ENCODE measurements at regions not wholly inside any gene's neighbourhood (a gene's known extent, or its start where the extent isn't known, plus 50 kb on each side); places are given as distances from the start of the nearest gene placed in this dataset.

GRCh38 chr2:75411574-75411973 lies 149.2 kb downstream of the EVA1A start:
- Histone ChIP-seq H3K9me3 (no peaks in the 10 kb centered on the region), H3K4me1 (ENCODE audit: control insufficient read depth in 1 of 2, insufficient read depth in 1 of 2, low read depth in 1 of 2, low read length in 1 of 2) (no peaks in the 10 kb centered on the region), H3K4me3 (ENCODE audit: low read depth in 1 of 2, low read length in 1 of 2) (no peak overlapping the region), H3K27me3 (peaks cover 7% of the 10 kb centered on the region), H3K36me3 (no peaks in the 10 kb centered on the region), H3K27ac (no peak overlapping the region)
- TF ChIP-seq, protein P1, sequence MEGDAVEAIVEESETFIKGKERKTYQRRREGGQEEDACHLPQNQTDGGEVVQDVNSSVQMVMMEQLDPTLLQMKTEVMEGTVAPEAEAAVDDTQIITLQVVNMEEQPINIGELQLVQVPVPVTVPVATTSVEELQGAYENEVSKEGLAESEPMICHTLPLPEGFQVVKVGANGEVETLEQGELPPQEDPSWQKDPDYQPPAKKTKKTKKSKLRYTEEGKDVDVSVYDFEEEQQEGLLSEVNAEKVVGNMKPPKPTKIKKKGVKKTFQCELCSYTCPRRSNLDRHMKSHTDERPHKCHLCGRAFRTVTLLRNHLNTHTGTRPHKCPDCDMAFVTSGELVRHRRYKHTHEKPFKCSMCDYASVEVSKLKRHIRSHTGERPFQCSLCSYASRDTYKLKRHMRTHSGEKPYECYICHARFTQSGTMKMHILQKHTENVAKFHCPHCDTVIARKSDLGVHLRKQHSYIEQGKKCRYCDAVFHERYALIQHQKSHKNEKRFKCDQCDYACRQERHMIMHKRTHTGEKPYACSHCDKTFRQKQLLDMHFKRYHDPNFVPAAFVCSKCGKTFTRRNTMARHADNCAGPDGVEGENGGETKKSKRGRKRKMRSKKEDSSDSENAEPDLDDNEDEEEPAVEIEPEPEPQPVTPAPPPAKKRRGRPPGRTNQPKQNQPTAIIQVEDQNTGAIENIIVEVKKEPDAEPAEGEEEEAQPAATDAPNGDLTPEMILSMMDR (IDR thresholded peaks at IDR 0.05): no peak

- no peaks in the 10 kb centered on the region for H3K9me3 ChIP-seq
- H3K4me1 ChIP-seq (ENCODE audit: control insufficient read depth in 1 of 2, insufficient read depth in 1 of 2, low read depth in 1 of 2, low read length in 1 of 2): no peaks in the 10 kb centered on the region
- no peak overlapping the region for H3K27ac ChIP-seq
- peaks cover 14% of the 10 kb centered on the region for H3K27me3 ChIP-seq
- TF ChIP-seq, protein P1 (IDR thresholded peaks at IDR 0.05): no peak
- no peaks in the 10 kb centered on the region for H3K36me3 ChIP-seq
- no peak overlapping the region for H3K4me3 ChIP-seq (ENCODE audit: low read depth in 1 of 2, low read length in 1 of 2)
These were observed 150.0 kb downstream of the EVA1A start for GRCh38 chr2:75410702-75411101.

DNA sequence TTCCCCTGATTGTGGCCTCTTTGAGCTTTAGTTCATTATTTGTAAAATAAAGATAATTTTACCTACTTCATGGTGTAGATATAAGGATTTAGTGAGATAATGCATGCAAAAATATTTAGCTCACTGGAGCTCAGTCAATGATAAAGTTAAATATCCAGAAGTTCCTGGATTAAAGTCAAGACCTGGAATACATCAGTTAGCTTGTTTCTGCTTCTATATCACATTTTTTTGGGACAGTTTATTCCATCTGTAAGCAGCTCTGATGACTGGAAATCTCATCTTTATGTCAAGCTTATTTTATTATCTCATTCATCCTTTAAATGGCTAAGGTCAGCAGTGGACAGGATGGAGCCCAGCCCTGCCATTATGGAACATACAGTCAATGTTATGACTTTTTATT lies 152.0 kb downstream of the EVA1A start:
- H3K9me3 ChIP-seq: no peaks in the 10 kb centered on the region
- H3K4me3 ChIP-seq (ENCODE audit: low read depth in 1 of 2, low read length in 1 of 2): no peak overlapping the region
- no peak overlapping the region for H3K27ac ChIP-seq
- no peaks in the 10 kb centered on the region for H3K36me3 ChIP-seq
- H3K27me3 ChIP-seq: peaks cover 24% of the 10 kb centered on the region
- TF ChIP-seq, protein P1 (IDR thresholded peaks at IDR 0.05): no peak
- no peaks in the 10 kb centered on the region for H3K4me1 ChIP-seq (ENCODE audit: control insufficient read depth in 1 of 2, insufficient read depth in 1 of 2, low read depth in 1 of 2, low read length in 1 of 2)

DNA sequence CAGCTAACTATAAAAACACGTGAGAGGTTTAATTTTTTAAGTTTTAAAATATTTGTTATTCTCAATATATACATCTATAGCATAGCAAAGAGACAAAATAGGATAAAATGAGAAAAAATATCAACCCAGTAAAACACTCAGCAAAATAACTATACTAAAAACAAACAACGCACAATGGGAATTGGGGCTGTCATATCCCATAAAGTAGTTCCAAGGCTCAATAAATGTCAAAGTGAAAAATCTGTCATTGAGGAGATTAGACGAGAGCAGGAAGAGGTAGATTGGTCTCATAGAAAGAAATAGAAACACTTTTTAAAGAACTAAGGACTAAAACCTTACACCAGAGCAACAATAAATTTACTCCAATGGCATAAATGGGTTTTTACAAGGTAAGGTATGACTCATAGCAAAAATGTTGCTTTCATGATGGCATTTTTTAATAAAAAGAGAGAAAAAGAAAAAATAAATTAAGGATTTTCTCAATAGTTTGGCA lies 153.7 kb downstream of the EVA1A start:
- no peaks in the 10 kb centered on the region for H3K4me1 ChIP-seq (ENCODE audit: control insufficient read depth in 1 of 2, insufficient read depth in 1 of 2, low read depth in 1 of 2, low read length in 1 of 2)
- peaks cover 36% of the 10 kb centered on the region for H3K27me3 ChIP-seq
- no peaks in the 10 kb centered on the region for H3K9me3 ChIP-seq
- H3K4me3 ChIP-seq (ENCODE audit: low read depth in 1 of 2, low read length in 1 of 2): no peak overlapping the region
- TF ChIP-seq, protein P1 (IDR thresholded peaks at IDR 0.05): no peak
- no peaks in the 10 kb centered on the region for H3K36me3 ChIP-seq
- H3K27ac ChIP-seq: no peak overlapping the region

DNA sequence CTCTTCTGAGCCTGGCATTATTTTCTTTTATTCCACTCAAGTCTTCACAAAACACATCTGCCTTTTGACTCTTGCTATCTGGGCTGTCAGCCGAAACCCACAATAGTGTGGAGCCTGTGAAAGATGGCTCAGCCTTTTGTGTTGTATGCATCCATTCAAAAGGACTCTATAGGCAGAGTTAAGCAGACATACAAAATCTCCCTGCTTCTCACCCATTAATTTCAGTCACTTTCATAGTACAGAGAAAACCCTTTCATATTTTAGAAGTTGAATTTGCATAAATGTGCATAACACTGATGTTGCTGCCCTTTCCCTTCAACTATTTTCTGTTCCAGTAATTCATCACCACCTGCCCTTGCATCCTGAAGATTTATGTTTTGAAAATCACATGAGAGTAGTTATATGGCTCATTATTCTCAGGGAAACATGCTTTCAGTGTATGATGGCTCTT lies 154.6 kb downstream of the EVA1A start:
- Histone ChIP-seq H3K27me3 (peaks cover 39% of the 10 kb centered on the region), H3K4me3 (ENCODE audit: low read depth in 1 of 2, low read length in 1 of 2) (no peak overlapping the region), H3K36me3 (no peaks in the 10 kb centered on the region), H3K27ac (no peak overlapping the region), H3K9me3 (no peaks in the 10 kb centered on the region), H3K4me1 (ENCODE audit: control insufficient read depth in 1 of 2, insufficient read depth in 1 of 2, low read depth in 1 of 2, low read length in 1 of 2) (no peaks in the 10 kb centered on the region)
- TF ChIP-seq, protein P1 (IDR thresholded peaks at IDR 0.05): no peak

GRCh38 chr2:75405000-75405399 lies 155.7 kb downstream of the EVA1A start:
- Histone ChIP-seq H3K27ac (no peak overlapping the region), H3K4me3 (ENCODE audit: low read depth in 1 of 2, low read length in 1 of 2) (no peak overlapping the region), H3K36me3 (no peaks in the 10 kb centered on the region), H3K4me1 (ENCODE audit: control insufficient read depth in 1 of 2, insufficient read depth in 1 of 2, low read depth in 1 of 2, low read length in 1 of 2) (no peaks in the 10 kb centered on the region), H3K27me3 (peaks cover 39% of the 10 kb centered on the region), H3K9me3 (no peaks in the 10 kb centered on the region)
- TF ChIP-seq, protein P1 (IDR thresholded peaks at IDR 0.05): no peak

All from neutrophil (primary cell).